H1 (cell line): ENCODE measurements at regions not wholly inside any gene's neighbourhood (a gene's known extent, or its start where the extent isn't known, plus 50 kb on each side); places are given as distances from the start of the nearest gene placed in this dataset.

Experiments
- CTCF ChIA-PET: fragments of 300-600 bp; sonication (Branson Sonifier 250); formaldehyde crosslinking; loops from one replicate; lab custom pipeline; 2021; ENCODE audit not compliant: partially characterized antibody; lab: Charles Lee
- POLR2A ChIA-PET: fragments of 300-600 bp; sonication (Branson Sonifier 250); formaldehyde crosslinking; loops from one replicate; lab custom pipeline; 2021; ENCODE audit warnings: inconsistent platforms; ENCODE audit not compliant: partially characterized antibody; lab: Charles Lee
- DNase-seq, 2 experiments: peaks; one replicate each; pipeline versions ENCODE4 v3.0.0 to v3.0.0-alpha.2; 2010 to 2022; ENCODE audit warnings: low spot score in 2 of 2, low read depth in 1 of 2, mixed read lengths in 1 of 2
- FAIRE-seq: peaks from 2 replicates; lab custom pipeline; 2011; peaks lifted over from hg19 to GRCh38; lab: Jason Lieb, UNC
- H2AFZ ChIP-seq: 2 replicates; pipeline ENCODE4 v1.8.1; 2012; ENCODE audit warnings: low read length, inconsistent platforms
- H2AK5ac ChIP-seq: 2 replicates; pipeline ENCODE4 v1.6.1; 2013; ENCODE audit warnings: low read depth, low read length
- H2BK120ac ChIP-seq: replicated peaks from 2 replicates; pipeline ENCODE3; 2013; ENCODE audit warnings: low read depth, low read length, inconsistent platforms
- H2BK12ac ChIP-seq: 2 replicates; pipeline ENCODE4 v1.6.1; 2013; ENCODE audit warnings: low read depth, low read length
- H2BK15ac ChIP-seq: 2 replicates; pipeline ENCODE4 v1.6.1; 2013; ENCODE audit warnings: low read length
- H2BK20ac ChIP-seq: 2 replicates; pipeline ENCODE4 v1.6.1; 2013; ENCODE audit warnings: low read length
- H2BK5ac ChIP-seq: 2 replicates; pipeline ENCODE4 v1.6.1; 2013; ENCODE audit warnings: low read depth, low read length
- H3K14ac ChIP-seq: 2 replicates; pipeline ENCODE4 v1.6.1; 2013; ENCODE audit warnings: inconsistent platforms; ENCODE audit not compliant: insufficient read length
- H3K18ac ChIP-seq: 2 replicates; pipeline ENCODE4 v1.6.1; 2013; ENCODE audit warnings: low read length; ENCODE audit errors: extremely low read depth
- H3K23ac ChIP-seq: 2 replicates; pipeline ENCODE4 v1.6.1; 2013; ENCODE audit warnings: inconsistent platforms; ENCODE audit not compliant: insufficient read length
- H3K23me2 ChIP-seq: 2 replicates; pipeline ENCODE4 v1.6.1; 2013; ENCODE audit warnings: low read depth, low read length
- H3K27ac ChIP-seq: 2 replicates; pipeline ENCODE4 v1.6.1; 2011; ENCODE audit warnings: low read depth, low read length, inconsistent platforms
- H3K27me3 ChIP-seq, 4 experiments: replicated peaks in 1 of 4; 1 replicate in 1 of 4; 2 replicates in 3 of 4; pipeline versions ENCODE4 v1.6.1 to v1.8.1; 2011 to 2013; ENCODE audit warnings: low read length in 3 of 4, mild to moderate bottlenecking in 3 of 4, inconsistent platforms in 2 of 4, mixed read lengths in 2 of 4, moderate library complexity in 1 of 4; ENCODE audit not compliant: control insufficient read depth in 3 of 4, insufficient read depth in 3 of 4; ENCODE audit errors: extremely low read depth in 1 of 4
- H3K36me3 ChIP-seq, 4 experiments: 2 replicates each; pipeline versions ENCODE4 v1.6.1 to v1.8.1; 2011 to 2013; ENCODE audit warnings: mild to moderate bottlenecking in 4 of 4, low read length in 3 of 4, moderate library complexity in 2 of 4, control low read depth in 1 of 4, inconsistent platforms in 1 of 4; ENCODE audit not compliant: insufficient read depth in 4 of 4, control insufficient read depth in 2 of 4
- H3K4ac ChIP-seq: replicated peaks from 2 replicates; pipeline ENCODE3; 2013; ENCODE audit warnings: low read length, low read depth, mixed read lengths, inconsistent platforms; ENCODE audit not compliant: insufficient read length
- H3K4me1 ChIP-seq, 4 experiments: replicated peaks in 1 of 4; 1 replicate in 1 of 4; 2 replicates in 3 of 4; pipeline versions ENCODE4 v1.6.1 to v1.8.1; 2011 to 2013; ENCODE audit warnings: low read length in 3 of 4, inconsistent platforms in 2 of 4, mixed read lengths in 1 of 4; ENCODE audit not compliant: insufficient read depth in 4 of 4, control insufficient read depth in 3 of 4
- H3K4me2 ChIP-seq, 2 experiments: 2 replicates each; pipeline versions ENCODE4 v1.6.1 to v1.8.1; 2011 to 2013; ENCODE audit warnings: low read depth in 2 of 2, low read length in 2 of 2, control low read depth in 1 of 2, inconsistent platforms in 1 of 2, mild to moderate bottlenecking in 1 of 2; ENCODE audit not compliant: insufficient read depth in 1 of 2
- H3K4me3 ChIP-seq, 4 experiments: fragments of 200-600, 300-600 bp in 1 of 4; sonication (generic), shearing (Covaris generic), sonication (Bioruptor Twin) in 1 of 4; 2 replicates each; pipeline versions ENCODE4 v1.5.1 to v1.8.1; 2011 to 2016; ENCODE audit warnings: low read length in 4 of 4, low read depth in 3 of 4, control low read depth in 2 of 4, inconsistent platforms in 2 of 4, mild to moderate bottlenecking in 2 of 4, mixed read lengths in 1 of 4, moderate library complexity in 1 of 4; ENCODE audit not compliant: insufficient read depth in 2 of 4; ENCODE audit errors: extremely low read depth in 1 of 4
- H3K56ac ChIP-seq: replicated peaks from 2 replicates; pipeline ENCODE3; 2013; ENCODE audit warnings: low read depth, mild to moderate bottlenecking, mixed read lengths, low read length, inconsistent platforms; ENCODE audit not compliant: insufficient read length
- H3K79me1 ChIP-seq: 2 replicates; pipeline ENCODE4 v1.6.1; 2013; ENCODE audit warnings: low read depth, low read length, control low read depth
- H3K79me2 ChIP-seq, 2 experiments: 2 replicates each; pipeline versions ENCODE4 v1.6.1 to v1.8.1; 2012 to 2013; ENCODE audit warnings: low read length in 2 of 2, mild to moderate bottlenecking in 2 of 2, inconsistent platforms in 1 of 2; ENCODE audit not compliant: insufficient read depth in 2 of 2, control insufficient read depth in 1 of 2
- H3K9ac ChIP-seq, 4 experiments: replicated peaks in 1 of 4; 1 replicate in 1 of 4; 2 replicates in 3 of 4; pipeline versions ENCODE4 v1.6.1 to v1.8.1; 2011 to 2013; ENCODE audit warnings: low read depth in 3 of 4, low read length in 3 of 4, control low read depth in 2 of 4, mild to moderate bottlenecking in 2 of 4, moderate library complexity in 2 of 4, inconsistent platforms in 1 of 4; ENCODE audit errors: extremely low read depth in 1 of 4
- H3K9me3 ChIP-seq, 2 experiments: 2 replicates each; pipeline versions ENCODE4 v1.6.1 to v1.8.1; 2012 to 2013; ENCODE audit warnings: mild to moderate bottlenecking in 2 of 2, moderate library complexity in 2 of 2, control low read depth in 1 of 2, inconsistent platforms in 1 of 2, low read depth in 1 of 2, low read length in 1 of 2, mixed read lengths in 1 of 2; ENCODE audit not compliant: insufficient read depth in 2 of 2
- H4K20me1 ChIP-seq, 2 experiments: replicated peaks in 1 of 2; 2 replicates each; pipeline versions ENCODE3 to v1.8.1; 2011 to 2013; ENCODE audit warnings: inconsistent platforms in 2 of 2, low read length in 2 of 2, mild to moderate bottlenecking in 1 of 2; ENCODE audit not compliant: insufficient read depth in 2 of 2, control insufficient read depth in 1 of 2
- H4K5ac ChIP-seq: 2 replicates; pipeline ENCODE4 v1.6.1; 2013; ENCODE audit warnings: low read length, low read depth, mixed read lengths, inconsistent platforms; ENCODE audit not compliant: insufficient read length
- H4K8ac ChIP-seq: 2 replicates; pipeline ENCODE4 v1.8.0; 2013; ENCODE audit warnings: mild to moderate bottlenecking, moderate library complexity, low read length, inconsistent platforms; ENCODE audit not compliant: insufficient read depth; ENCODE audit errors: extremely low read depth
- H4K91ac ChIP-seq: replicated peaks from 2 replicates; pipeline ENCODE3; 2013; ENCODE audit warnings: low read length, mixed read lengths, inconsistent platforms; ENCODE audit not compliant: insufficient read length
- CBX8 ChIP-seq: fragments of 300-800, 300-1000 bp; sonication (generic); IDR thresholded peaks from 2 replicates; pipeline ENCODE4 v1.7.1; 2016; ENCODE audit warnings: low read depth, low read length, borderline replicate concordance
- CREB1 ChIP-seq: IDR thresholded peaks from 2 replicates; pipeline ENCODE4 v1.6.1; 2012; ENCODE audit warnings: inconsistent platforms
- EP300 ChIP-seq, 2 experiments: IDR thresholded peaks; 1 replicate in 1 of 2; 2 replicates in 1 of 2; pipeline ENCODE4 v1.6.1; 2011 to 2012; ENCODE audit warnings: low read depth in 2 of 2, low read length in 2 of 2, mild to moderate bottlenecking in 2 of 2, borderline replicate concordance in 1 of 2, inconsistent platforms in 1 of 2, moderate library complexity in 1 of 2
- EZH2 ChIP-seq: fragments of 200-600 bp; sonication (generic); IDR thresholded peaks from 2 replicates; pipeline ENCODE4 v1.7.1; 2012; ENCODE audit warnings: low read depth, mild to moderate bottlenecking, moderate library complexity, low read length, inconsistent platforms; ENCODE audit not compliant: severe bottlenecking
- JUN ChIP-seq: IDR thresholded peaks from 2 replicates; pipeline ENCODE4 v1.6.1; 2011; ENCODE audit warnings: low read depth, mild to moderate bottlenecking, improper control_type of control experiment, low read length
- SAP30 ChIP-seq: fragments of 300-600 bp; sonication (generic); IDR thresholded peaks from 2 replicates; pipeline ENCODE4 v1.7.1; 2012; ENCODE audit warnings: low read length, moderate library complexity, mild to moderate bottlenecking, inconsistent platforms; ENCODE audit not compliant: insufficient read depth, insufficient replicate concordance
- SIN3A ChIP-seq, 2 experiments: IDR thresholded peaks in 1 of 2; conservative IDR thresholded peaks in 1 of 2; 2 replicates each; pipeline ENCODE4 v1.6.1; 2011 to 2012; ENCODE audit warnings: low read length in 2 of 2, improper control_type of control experiment in 1 of 2, low read depth in 1 of 2, mild to moderate bottlenecking in 1 of 2
- SIRT6 ChIP-seq: IDR thresholded peaks from one replicate; pipeline ENCODE4 v1.7.1; 2012; ENCODE audit warnings: low read length, inconsistent platforms
- SIX5 ChIP-seq: IDR thresholded peaks from 2 replicates; pipeline ENCODE4 v1.6.1; 2011; ENCODE audit warnings: mild to moderate bottlenecking, low read depth, low read length
- SP2 ChIP-seq: IDR thresholded peaks from 2 replicates; pipeline ENCODE4 v1.6.1; 2012; ENCODE audit warnings: mild to moderate bottlenecking, low read length, inconsistent platforms
- SRF ChIP-seq: IDR thresholded peaks from 2 replicates; pipeline ENCODE4 v1.6.1; 2011; ENCODE audit warnings: mild to moderate bottlenecking, low read depth, low read length, moderate library complexity
- TAF7 ChIP-seq: optimal IDR thresholded peaks from 2 replicates; pipeline ENCODE3; 2011; ENCODE audit warnings: low read depth, mild to moderate bottlenecking, inconsistent platforms, low read length, moderate library complexity, borderline replicate concordance
- WGBS, 2 experiments: shearing (Covaris generic) in 1 of 2; methylation state at CpG; one replicate each; pipeline versions ENCODE4 v1.1.6 to v1.1.7; 2013 to 2015; ENCODE audit warnings: low lambda C conversion rate in 2 of 2, mixed read lengths in 2 of 2, inconsistent platforms in 1 of 2, low coverage in 1 of 2, missing lambda C conversion rate in 1 of 2; ENCODE audit not compliant: insufficient replicate concordance in 2 of 2, insufficient coverage in 1 of 2, insufficient read length in 1 of 2; ENCODE audit errors: extremely low coverage in 1 of 2, missing lambda C conversion rate in 1 of 2; 5-methylcytosine and 5-hydroxymethylcytosine counted together
- TF ChIP-seq, protein P1 (sequence below): IDR thresholded peaks from 2 replicates; pipeline ENCODE4 v1.6.1; 2011; ENCODE audit warnings: low read length, improper control_type of control experiment

DNA sequence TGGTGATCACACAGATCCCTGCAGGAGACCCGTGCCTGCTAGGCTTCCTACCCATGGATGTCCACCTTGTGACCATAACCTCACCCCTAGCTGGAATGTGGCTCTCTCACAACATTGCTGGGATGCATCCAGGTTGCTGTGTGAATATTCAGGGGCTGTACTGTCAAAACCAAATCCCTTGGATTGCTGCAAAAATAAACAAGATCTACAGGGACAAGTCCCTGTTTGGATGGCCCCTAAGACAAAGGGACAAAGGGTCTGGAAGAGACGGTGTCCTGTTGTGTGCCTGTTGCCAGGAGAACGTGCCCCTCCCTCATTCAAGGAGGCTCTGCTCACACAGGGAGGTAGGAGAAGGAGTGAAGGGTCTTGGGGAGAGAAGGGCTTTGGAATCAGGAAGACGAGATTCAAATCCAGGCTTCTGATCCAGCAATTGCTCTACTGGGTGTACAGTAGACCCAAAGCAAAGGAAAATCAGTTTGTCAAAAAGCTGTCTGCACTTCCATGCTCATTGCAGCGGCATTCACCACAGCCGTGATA is 89.2 kb upstream of the WASF3 start:
- WGBS, 2 experiments = 88% methylated on average over 6 of the region's 6 CpGs; no CpG with 5 or more reads in 1 of the 2 experiments

More for the DNA sequence above, 89.2 kb upstream of the WASF3 start:
- H3K9me3 ChIP-seq = no peaks in the 10 kb centered on the region
- no peak overlapping the region for H2AK5ac ChIP-seq
- POLR2A ChIA-PET = no interaction called here
- no peak overlapping the region for H3K27ac ChIP-seq
- no peak overlapping the region for H4K5ac ChIP-seq
- no peak overlapping the region for H3K4ac ChIP-seq
- no peaks in the 10 kb centered on the region for H3K79me2 ChIP-seq
- H3K4me2 ChIP-seq = no peak overlapping the region
- no peak overlapping the region for H4K91ac ChIP-seq
- no peaks in the 10 kb centered on the region for H3K79me1 ChIP-seq
- no peaks in the 10 kb centered on the region for H3K36me3 ChIP-seq
- no peaks in the 10 kb centered on the region for H3K23me2 ChIP-seq
- peak in 1 of 2 experiments; percentile 32 for DNase-seq
- no peak overlapping the region for H2BK5ac ChIP-seq
- H3K9ac ChIP-seq = no peak overlapping the region
- peaks cover 0 to 2% (median 0%) of the 10 kb centered on the region in 4 experiments; a peak in 3 of 7 replicates for H3K4me1 ChIP-seq
- no peak overlapping the region for H3K56ac ChIP-seq
- H2BK12ac ChIP-seq = no peak overlapping the region
- peak overlapping the region; percentile 92; the same call in 1 of the 2 replicates for H2AFZ ChIP-seq
- no peak overlapping the region for H3K18ac ChIP-seq
- no peaks in the 10 kb centered on the region for H3K27me3 ChIP-seq
- H3K14ac ChIP-seq = no peak overlapping the region
- FAIRE-seq = no peak
- no peak overlapping the region for H3K4me3 ChIP-seq
- H4K20me1 ChIP-seq = no peaks in the 10 kb centered on the region
- no peak overlapping the region for H2BK120ac ChIP-seq
- CTCF ChIA-PET = interaction anchor here (1.8 kb wide), 1 partner anchor 42 kb away, joined by 3 read pairs; no protein-coding TSS in a partner anchor
- no peak overlapping the region for H2BK15ac ChIP-seq
- no peak overlapping the region for H4K8ac ChIP-seq
- no peak overlapping the region for H2BK20ac ChIP-seq
- TF ChIP-seq SIRT6 (no peak), CBX8 (no peak), TAF7 (no peak), SRF (no peak), SIX5 (no peak), EP300 (IDR thresholded peaks at IDR 0.05; ENCODE audit: borderline replicate concordance in 1 of 2, low read depth in 2 of 2, low read length in 2 of 2) (no peak), EZH2 (no peak), JUN (no peak), CREB1 (no peak), SP2 (no peak), SAP30 (no peak), SIN3A (conservative IDR thresholded peaks at IDR 0.05 in 1 of 2, IDR thresholded peaks at IDR 0.05 in 1 of 2; ENCODE audit: low read depth in 1 of 2, low read length in 2 of 2) (no peak)
- TF ChIP-seq, protein P1, sequence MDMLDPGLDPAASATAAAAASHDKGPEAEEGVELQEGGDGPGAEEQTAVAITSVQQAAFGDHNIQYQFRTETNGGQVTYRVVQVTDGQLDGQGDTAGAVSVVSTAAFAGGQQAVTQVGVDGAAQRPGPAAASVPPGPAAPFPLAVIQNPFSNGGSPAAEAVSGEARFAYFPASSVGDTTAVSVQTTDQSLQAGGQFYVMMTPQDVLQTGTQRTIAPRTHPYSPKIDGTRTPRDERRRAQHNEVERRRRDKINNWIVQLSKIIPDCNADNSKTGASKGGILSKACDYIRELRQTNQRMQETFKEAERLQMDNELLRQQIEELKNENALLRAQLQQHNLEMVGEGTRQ = no peak
- no peak overlapping the region for H3K23ac ChIP-seq
